ENCODE measurements at regions not wholly inside any gene's neighbourhood (a gene's known extent, or its start where the extent isn't known, plus 50 kb on each side); places are given as distances from the start of the nearest gene placed in this dataset.

GRCh38 chr17:53316988-53317387, 505.7 kb upstream of the KIF2B start:
- TF ChIP-seq CTCF (IDR thresholded peaks at IDR 0.05; ENCODE audit: insufficient read depth, low read depth, low read length) (no peak), EZH2 (IDR thresholded peaks at IDR 0.05; ENCODE audit: insufficient read depth, low read length) (no peak)

All from astrocyte (in vitro differentiated cells and primary cell).